ENCODE measurements at regions not wholly inside any gene's neighbourhood (a gene's known extent, or its start where the extent isn't known, plus 50 kb on each side); places are given as distances from the start of the nearest gene placed in this dataset.

GRCh38 chr21:35938446-35938845 lies 121.9 kb downstream of the SETD4 start:
- no peak for TF ChIP-seq CTCF (IDR thresholded peaks at IDR 0.05; ENCODE audit: low read depth, low read length)
- no peak overlapping the region for H3K4me3 ChIP-seq (ENCODE audit: low read depth, low read length)

GRCh38 chr21:35933466-35933865 lies 126.9 kb downstream of the SETD4 start:
- H3K4me3 ChIP-seq (ENCODE audit: low read depth, low read length), result no peak overlapping the region
- TF ChIP-seq CTCF (IDR thresholded peaks at IDR 0.05; ENCODE audit: low read depth, low read length), result no peak

GRCh38 chr21:35932232-35932911 lies 128.0 kb downstream of the SETD4 start:
- peak overlapping the region; percentile 43 for H3K4me3 ChIP-seq (ENCODE audit: low read depth, low read length)
- TF ChIP-seq CTCF (IDR thresholded peaks at IDR 0.05; ENCODE audit: low read depth, low read length), result no peak

- no peak overlapping the region for H3K4me3 ChIP-seq (ENCODE audit: low read depth, low read length)
- no peak for TF ChIP-seq CTCF (IDR thresholded peaks at IDR 0.05; ENCODE audit: low read depth, low read length)
These were observed 130.4 kb downstream of the SETD4 start for GRCh38 chr21:35929901-35930300.

- TF ChIP-seq CTCF (IDR thresholded peaks at IDR 0.05; ENCODE audit: low read depth, low read length), result no peak
- H3K4me3 ChIP-seq (ENCODE audit: low read depth, low read length), result no peak overlapping the region
These were observed 133.1 kb downstream of the SETD4 start for GRCh38 chr21:35927262-35927661.

- no peak overlapping the region for H3K4me3 ChIP-seq (ENCODE audit: low read depth, low read length)
- no peak for TF ChIP-seq CTCF (IDR thresholded peaks at IDR 0.05; ENCODE audit: low read depth, low read length)
These were observed 134.2 kb downstream of the SETD4 start for GRCh38 chr21:35926003-35926740.

GRCh38 chr21:35925497-35925896 lies 134.8 kb downstream of the SETD4 start:
- H3K4me3 ChIP-seq (ENCODE audit: low read depth, low read length), result no peak overlapping the region
- no peak for TF ChIP-seq CTCF (IDR thresholded peaks at IDR 0.05; ENCODE audit: low read depth, low read length)
